ENCODE measurements at regions not wholly inside any gene's neighbourhood (a gene's known extent, or its start where the extent isn't known, plus 50 kb on each side); places are given as distances from the start of the nearest gene placed in this dataset.

- DNase-seq (ENCODE audit: low read depth, low spot score) = no peak
Observed at GRCh38 chr12:125357561-125357960, 292.3 kb downstream of the AACS start.

- no peak for DNase-seq (ENCODE audit: low read depth, low spot score)
Observed at GRCh38 chr12:125360540-125360939, 295.3 kb downstream of the AACS start.

- DNase-seq (ENCODE audit: low read depth, low spot score) = no peak
Observed at GRCh38 chr12:125371033-125371432, 305.8 kb downstream of the AACS start.

GRCh38 chr12:125372085-125372484 is 306.9 kb downstream of the AACS start:
- no peak for DNase-seq (ENCODE audit: low read depth, low spot score)

- no peak for DNase-seq (ENCODE audit: low read depth, low spot score)
Observed at GRCh38 chr12:125373375-125373774, 308.1 kb downstream of the AACS start.

- DNase-seq (ENCODE audit: low read depth, low spot score) = no peak
Observed at GRCh38 chr12:125376422-125376821, 311.2 kb downstream of the AACS start.

GRCh38 chr12:125377093-125377492 is 311.9 kb downstream of the AACS start:
- no peak for DNase-seq (ENCODE audit: low read depth, low spot score)

- DNase-seq (ENCODE audit: low read depth, low spot score) = no peak
Observed at GRCh38 chr12:125381373-125381772, 316.1 kb downstream of the AACS start.

GRCh38 chr12:125382926-125383325 is 317.7 kb downstream of the AACS start:
- DNase-seq (ENCODE audit: low read depth, low spot score) = no peak

GRCh38 chr12:125386652-125387051 is 321.4 kb downstream of the AACS start:
- DNase-seq (ENCODE audit: low read depth, low spot score) = no peak

- DNase-seq (ENCODE audit: low read depth, low spot score) = no peak
Observed at GRCh38 chr12:125387206-125387605, 322.0 kb downstream of the AACS start.

GRCh38 chr12:125389061-125389697 is 323.9 kb downstream of the AACS start:
- no peak for DNase-seq (ENCODE audit: low read depth, low spot score)

GRCh38 chr12:125393569-125393968 is 328.3 kb downstream of the AACS start:
- no peak for DNase-seq (ENCODE audit: low read depth, low spot score)

- no peak for DNase-seq (ENCODE audit: low read depth, low spot score)
Observed at GRCh38 chr12:125395583-125396215, 330.5 kb downstream of the AACS start.

- DNase-seq (ENCODE audit: low read depth, low spot score) = no peak
Observed at GRCh38 chr12:125399489-125399888, 334.3 kb downstream of the AACS start.

GRCh38 chr12:125402874-125403789 is 337.9 kb downstream of the AACS start:
- DNase-seq (ENCODE audit: low read depth, low spot score) = no peak

- DNase-seq (ENCODE audit: low read depth, low spot score) = no peak
Observed at GRCh38 chr12:125403843-125404242, 338.6 kb downstream of the AACS start.

- no peak for DNase-seq (ENCODE audit: low read depth, low spot score)
Observed at GRCh38 chr12:125406131-125406530, 340.9 kb downstream of the AACS start.

GRCh38 chr12:125408718-125409117 is 343.5 kb downstream of the AACS start:
- DNase-seq (ENCODE audit: low read depth, low spot score) = no peak

GRCh38 chr12:125412506-125412905 is 347.3 kb downstream of the AACS start:
- no peak for DNase-seq (ENCODE audit: low read depth, low spot score)

- no peak for DNase-seq (ENCODE audit: low read depth, low spot score)
Observed at GRCh38 chr12:125417446-125417845, 352.2 kb downstream of the AACS start.

GRCh38 chr12:125418902-125419564 is 353.8 kb downstream of the AACS start:
- DNase-seq (ENCODE audit: low read depth, low spot score) = no peak
